ENCODE measurements at regions not wholly inside any gene's neighbourhood (a gene's known extent, or its start where the extent isn't known, plus 50 kb on each side); places are given as distances from the start of the nearest gene placed in this dataset.
"Not testable (repeated sequence)": the region's sequence is repeated elsewhere in the genome, so short reads cannot be mapped to it uniquely, and the experiment has no call there.

- no peaks in the 10 kb centered on the region for H3K36me3 ChIP-seq (ENCODE audit: control insufficient read depth, insufficient read depth, low read length)
- TF ChIP-seq CTCF (IDR thresholded peaks at IDR 0.05; ENCODE audit: insufficient read depth, low read length, poor library complexity, severe bottlenecking), result no peak
- no peaks in the 10 kb centered on the region for H3K27me3 ChIP-seq (ENCODE audit: control insufficient read depth, insufficient read depth, low read length)
- no peak for DNase-seq (ENCODE audit: low read depth)
- H3K4me3 ChIP-seq (ENCODE audit: low read depth, low read length), result no peak overlapping the region
These were observed 713.6 kb downstream of the TDRD15 start for GRCh38 chr2:21837168-21837960.

DNA sequence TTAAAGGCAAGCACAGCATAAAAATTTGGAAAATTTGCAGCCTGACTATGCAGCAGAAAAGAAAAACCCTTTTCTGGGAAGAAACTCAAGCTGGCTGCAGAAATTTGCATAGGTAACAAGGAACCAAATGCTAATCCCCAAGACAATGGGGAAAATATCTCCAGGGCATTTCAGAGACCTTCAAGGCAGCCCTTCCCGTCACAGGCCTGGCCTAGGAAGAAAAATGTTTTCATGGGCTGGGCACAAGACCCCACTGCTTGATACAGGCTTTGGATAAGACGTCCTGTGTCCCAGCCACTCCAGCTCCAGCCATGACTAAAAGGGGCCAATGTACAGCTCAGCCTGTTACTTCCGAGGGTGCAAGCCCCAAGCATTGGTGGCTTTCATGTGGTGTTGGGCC lies 717.6 kb downstream of the TDRD15 start:
- DNase-seq (ENCODE audit: low read depth), result no peak
- no peak for TF ChIP-seq CTCF (IDR thresholded peaks at IDR 0.05; ENCODE audit: insufficient read depth, low read length, poor library complexity, severe bottlenecking)
- Histone ChIP-seq H3K4me3 (ENCODE audit: low read depth, low read length) (no peak overlapping the region), H3K36me3 (ENCODE audit: control insufficient read depth, insufficient read depth, low read length) (no peaks in the 10 kb centered on the region), H3K27me3 (ENCODE audit: control insufficient read depth, insufficient read depth, low read length) (no peaks in the 10 kb centered on the region)

GRCh38 chr2:21850367-21850766 lies 726.6 kb downstream of the TDRD15 start:
- not testable (repeated sequence) for H3K4me3 ChIP-seq (ENCODE audit: low read depth, low read length)

DNA sequence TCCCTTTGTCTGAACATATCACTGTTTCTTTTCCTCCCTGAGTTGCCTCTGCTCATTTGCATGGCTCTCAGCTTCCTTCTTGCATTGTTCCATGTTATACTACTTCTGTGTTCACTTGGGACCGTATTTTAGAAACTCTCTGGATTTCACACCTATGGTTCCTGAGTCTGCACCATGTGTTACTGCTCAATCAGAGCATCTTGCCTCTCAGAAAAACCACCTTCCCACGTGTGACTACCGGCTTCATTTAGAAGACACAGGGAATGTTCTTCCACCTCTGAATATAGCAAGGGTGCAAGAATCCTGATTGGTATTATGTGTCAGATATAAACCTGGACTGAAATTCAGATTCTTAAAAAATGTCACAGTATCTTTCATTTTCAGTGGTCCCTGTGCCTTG lies 731.2 kb downstream of the TDRD15 start:
- no peak for DNase-seq (ENCODE audit: low read depth)
- Histone ChIP-seq H3K27me3 (ENCODE audit: control insufficient read depth, insufficient read depth, low read length) (no peaks in the 10 kb centered on the region), H3K4me3 (ENCODE audit: low read depth, low read length) (no peak overlapping the region), H3K36me3 (ENCODE audit: control insufficient read depth, insufficient read depth, low read length) (no peaks in the 10 kb centered on the region)
- no peak for TF ChIP-seq CTCF (IDR thresholded peaks at IDR 0.05; ENCODE audit: insufficient read depth, low read length, poor library complexity, severe bottlenecking)

More at GRCh38 chr2:21850367-21850766, 726.6 kb downstream of the TDRD15 start:
- not testable (repeated sequence) for DNase-seq (ENCODE audit: low read depth); H3K27me3 ChIP-seq (ENCODE audit: control insufficient read depth, insufficient read depth, low read length); H3K36me3 ChIP-seq (ENCODE audit: control insufficient read depth, insufficient read depth, low read length)

DNA sequence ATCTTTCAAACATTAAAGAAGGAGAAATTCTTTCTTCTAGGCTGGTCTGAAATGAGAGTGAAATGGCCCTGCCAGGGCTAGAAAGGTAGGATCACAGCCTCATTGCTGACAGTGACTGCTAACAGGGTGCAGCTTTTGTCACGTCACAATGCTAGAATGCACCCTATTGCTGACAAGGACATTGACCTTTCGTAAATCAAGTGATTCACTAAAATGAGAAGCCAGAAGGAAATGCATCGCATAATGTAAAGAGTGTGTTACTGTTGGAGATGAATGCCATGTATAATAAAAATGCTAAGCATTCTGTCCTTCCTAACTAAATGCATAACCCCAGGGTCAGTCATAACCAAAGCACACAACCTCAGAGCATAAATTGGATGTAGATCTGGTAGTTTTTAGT lies 732.9 kb downstream of the TDRD15 start:
- no peak for TF ChIP-seq CTCF (IDR thresholded peaks at IDR 0.05; ENCODE audit: insufficient read depth, low read length, poor library complexity, severe bottlenecking)
- Histone ChIP-seq H3K27me3 (ENCODE audit: control insufficient read depth, insufficient read depth, low read length) (no peaks in the 10 kb centered on the region), H3K4me3 (ENCODE audit: low read depth, low read length) (no peak overlapping the region), H3K36me3 (ENCODE audit: control insufficient read depth, insufficient read depth, low read length) (no peaks in the 10 kb centered on the region)
- no peak for DNase-seq (ENCODE audit: low read depth)

GRCh38 chr2:21860907-21861306 lies 737.1 kb downstream of the TDRD15 start:
- no peak overlapping the region for H3K4me3 ChIP-seq (ENCODE audit: low read depth, low read length)

More at GRCh38 chr2:21860907-21861306, 737.1 kb downstream of the TDRD15 start:
- no peak for DNase-seq (ENCODE audit: low read depth)
- no peaks in the 10 kb centered on the region for H3K27me3 ChIP-seq (ENCODE audit: control insufficient read depth, insufficient read depth, low read length)
- no peak for TF ChIP-seq CTCF (IDR thresholded peaks at IDR 0.05; ENCODE audit: insufficient read depth, low read length, poor library complexity, severe bottlenecking)
- no peaks in the 10 kb centered on the region for H3K36me3 ChIP-seq (ENCODE audit: control insufficient read depth, insufficient read depth, low read length)

Measured in kidney epithelial cell (primary cell).